ENCODE measurements at regions not wholly inside any gene's neighbourhood (a gene's known extent, or its start where the extent isn't known, plus 50 kb on each side); places are given as distances from the start of the nearest gene placed in this dataset.

- no peak for TF ChIP-seq CTCF (IDR thresholded peaks at IDR 0.05 in 2 of 3, conservative IDR thresholded peaks at IDR 0.05 in 1 of 3; ENCODE audit: control insufficient read depth in 2 of 3, extremely low read depth in 1 of 3, insufficient read depth in 1 of 3, low read depth in 3 of 3, low read length in 3 of 3)
- TF ChIP-seq GABPA (IDR thresholded peaks at IDR 0.05; ENCODE audit: low read depth) = no peak
- TF ChIP-seq, protein P1, sequence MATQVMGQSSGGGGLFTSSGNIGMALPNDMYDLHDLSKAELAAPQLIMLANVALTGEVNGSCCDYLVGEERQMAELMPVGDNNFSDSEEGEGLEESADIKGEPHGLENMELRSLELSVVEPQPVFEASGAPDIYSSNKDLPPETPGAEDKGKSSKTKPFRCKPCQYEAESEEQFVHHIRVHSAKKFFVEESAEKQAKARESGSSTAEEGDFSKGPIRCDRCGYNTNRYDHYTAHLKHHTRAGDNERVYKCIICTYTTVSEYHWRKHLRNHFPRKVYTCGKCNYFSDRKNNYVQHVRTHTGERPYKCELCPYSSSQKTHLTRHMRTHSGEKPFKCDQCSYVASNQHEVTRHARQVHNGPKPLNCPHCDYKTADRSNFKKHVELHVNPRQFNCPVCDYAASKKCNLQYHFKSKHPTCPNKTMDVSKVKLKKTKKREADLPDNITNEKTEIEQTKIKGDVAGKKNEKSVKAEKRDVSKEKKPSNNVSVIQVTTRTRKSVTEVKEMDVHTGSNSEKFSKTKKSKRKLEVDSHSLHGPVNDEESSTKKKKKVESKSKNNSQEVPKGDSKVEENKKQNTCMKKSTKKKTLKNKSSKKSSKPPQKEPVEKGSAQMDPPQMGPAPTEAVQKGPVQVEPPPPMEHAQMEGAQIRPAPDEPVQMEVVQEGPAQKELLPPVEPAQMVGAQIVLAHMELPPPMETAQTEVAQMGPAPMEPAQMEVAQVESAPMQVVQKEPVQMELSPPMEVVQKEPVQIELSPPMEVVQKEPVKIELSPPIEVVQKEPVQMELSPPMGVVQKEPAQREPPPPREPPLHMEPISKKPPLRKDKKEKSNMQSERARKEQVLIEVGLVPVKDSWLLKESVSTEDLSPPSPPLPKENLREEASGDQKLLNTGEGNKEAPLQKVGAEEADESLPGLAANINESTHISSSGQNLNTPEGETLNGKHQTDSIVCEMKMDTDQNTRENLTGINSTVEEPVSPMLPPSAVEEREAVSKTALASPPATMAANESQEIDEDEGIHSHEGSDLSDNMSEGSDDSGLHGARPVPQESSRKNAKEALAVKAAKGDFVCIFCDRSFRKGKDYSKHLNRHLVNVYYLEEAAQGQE (IDR thresholded peaks at IDR 0.05; ENCODE audit: low read depth, low read length) = no peak
- no peak for TF ChIP-seq NR2C2 (IDR thresholded peaks at IDR 0.05; ENCODE audit: borderline replicate concordance, control insufficient read depth, insufficient read length, low read depth)
- TF ChIP-seq PRDM15 (CRISPR knock-in tag; IDR thresholded peaks at IDR 0.05) = no peak
- no peak for TF ChIP-seq BRCA1 (IDR thresholded peaks at IDR 0.05; ENCODE audit: low read depth, low read length)
- no peak for TF ChIP-seq FOXM1 (IDR thresholded peaks at IDR 0.05; ENCODE audit: low read depth, low read length)
- no peak for TF ChIP-seq HDAC6 (IDR thresholded peaks at IDR 0.05; ENCODE audit: unreplicated experiment)
- TF ChIP-seq, protein P2, sequence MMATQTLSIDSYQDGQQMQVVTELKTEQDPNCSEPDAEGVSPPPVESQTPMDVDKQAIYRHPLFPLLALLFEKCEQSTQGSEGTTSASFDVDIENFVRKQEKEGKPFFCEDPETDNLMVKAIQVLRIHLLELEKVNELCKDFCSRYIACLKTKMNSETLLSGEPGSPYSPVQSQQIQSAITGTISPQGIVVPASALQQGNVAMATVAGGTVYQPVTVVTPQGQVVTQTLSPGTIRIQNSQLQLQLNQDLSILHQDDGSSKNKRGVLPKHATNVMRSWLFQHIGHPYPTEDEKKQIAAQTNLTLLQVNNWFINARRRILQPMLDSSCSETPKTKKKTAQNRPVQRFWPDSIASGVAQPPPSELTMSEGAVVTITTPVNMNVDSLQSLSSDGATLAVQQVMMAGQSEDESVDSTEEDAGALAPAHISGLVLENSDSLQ (IDR thresholded peaks at IDR 0.05) = no peak
- TF ChIP-seq RAD21 (IDR thresholded peaks at IDR 0.05; ENCODE audit: insufficient read depth, low read depth, low read length) = no peak
- TF ChIP-seq EP300 (IDR thresholded peaks at IDR 0.05; ENCODE audit: borderline replicate concordance in 1 of 2, control insufficient read depth in 1 of 2, low read depth in 2 of 2, low read length in 2 of 2) = no peak
- TF ChIP-seq SP1 (IDR thresholded peaks at IDR 0.05; ENCODE audit: low read depth, low read length) = no peak
- no peak for TF ChIP-seq TAF1 (IDR thresholded peaks at IDR 0.05; ENCODE audit: borderline replicate concordance, low read depth, low read length)
- TF ChIP-seq CBFB (IDR thresholded peaks at IDR 0.05; ENCODE audit: low read depth) = no peak
Measured at GRCh38 chr2:120999377-121000097, 263.9 kb downstream of the GLI2 start.
